ENCODE measurements at regions not wholly inside any gene's neighbourhood (a gene's known extent, or its start where the extent isn't known, plus 50 kb on each side); places are given as distances from the start of the nearest gene placed in this dataset.

DNA sequence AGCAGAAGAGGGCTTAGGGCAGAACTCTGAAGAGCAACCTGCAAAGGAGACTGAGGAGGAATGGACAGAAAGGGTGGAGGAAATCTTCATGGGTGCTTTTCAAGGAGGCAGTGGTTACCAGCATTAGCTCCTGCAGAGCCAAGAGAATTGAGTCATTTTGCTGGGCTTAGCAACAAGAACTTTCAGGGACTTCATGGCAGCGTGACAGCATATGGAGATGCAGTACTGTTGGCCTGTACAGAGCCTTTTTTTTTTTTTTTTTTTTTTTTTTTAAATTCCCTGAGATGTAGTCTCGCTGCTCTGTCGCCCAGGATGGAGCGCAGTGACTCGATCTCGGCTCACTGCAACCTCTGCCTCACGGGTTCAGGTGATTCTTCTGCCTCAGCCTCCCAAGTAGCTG lies 296.0 kb upstream of the DMRT1 start:
- H3K36me3 ChIP-seq, result no peaks in the 10 kb centered on the region
- intact Hi-C loops (cut with DNase I), result no loop called here
- ATAC-seq (peak in 1 of 4 donors; percentile 34), DNase-seq (no peak)
- no peaks in the 10 kb centered on the region for H3K9me3 ChIP-seq
- TF ChIP-seq POLR2A (IDR thresholded peaks at IDR 0.05), result no peak
- TF ChIP-seq, protein P1, sequence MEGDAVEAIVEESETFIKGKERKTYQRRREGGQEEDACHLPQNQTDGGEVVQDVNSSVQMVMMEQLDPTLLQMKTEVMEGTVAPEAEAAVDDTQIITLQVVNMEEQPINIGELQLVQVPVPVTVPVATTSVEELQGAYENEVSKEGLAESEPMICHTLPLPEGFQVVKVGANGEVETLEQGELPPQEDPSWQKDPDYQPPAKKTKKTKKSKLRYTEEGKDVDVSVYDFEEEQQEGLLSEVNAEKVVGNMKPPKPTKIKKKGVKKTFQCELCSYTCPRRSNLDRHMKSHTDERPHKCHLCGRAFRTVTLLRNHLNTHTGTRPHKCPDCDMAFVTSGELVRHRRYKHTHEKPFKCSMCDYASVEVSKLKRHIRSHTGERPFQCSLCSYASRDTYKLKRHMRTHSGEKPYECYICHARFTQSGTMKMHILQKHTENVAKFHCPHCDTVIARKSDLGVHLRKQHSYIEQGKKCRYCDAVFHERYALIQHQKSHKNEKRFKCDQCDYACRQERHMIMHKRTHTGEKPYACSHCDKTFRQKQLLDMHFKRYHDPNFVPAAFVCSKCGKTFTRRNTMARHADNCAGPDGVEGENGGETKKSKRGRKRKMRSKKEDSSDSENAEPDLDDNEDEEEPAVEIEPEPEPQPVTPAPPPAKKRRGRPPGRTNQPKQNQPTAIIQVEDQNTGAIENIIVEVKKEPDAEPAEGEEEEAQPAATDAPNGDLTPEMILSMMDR (IDR thresholded peaks at IDR 0.05), result no peak
- H3K27ac ChIP-seq, result no peak overlapping the region
- H3K4me1 ChIP-seq, result no peaks in the 10 kb centered on the region
- 67% methylated on average over 1 of the region's 7 CpGs for WGBS (ENCODE audit: insufficient coverage, low coverage, low lambda C conversion rate, missing lambda C conversion rate)
- H3K4me3 ChIP-seq, result no peak overlapping the region
- H3K27me3 ChIP-seq, result no peaks in the 10 kb centered on the region

DNA sequence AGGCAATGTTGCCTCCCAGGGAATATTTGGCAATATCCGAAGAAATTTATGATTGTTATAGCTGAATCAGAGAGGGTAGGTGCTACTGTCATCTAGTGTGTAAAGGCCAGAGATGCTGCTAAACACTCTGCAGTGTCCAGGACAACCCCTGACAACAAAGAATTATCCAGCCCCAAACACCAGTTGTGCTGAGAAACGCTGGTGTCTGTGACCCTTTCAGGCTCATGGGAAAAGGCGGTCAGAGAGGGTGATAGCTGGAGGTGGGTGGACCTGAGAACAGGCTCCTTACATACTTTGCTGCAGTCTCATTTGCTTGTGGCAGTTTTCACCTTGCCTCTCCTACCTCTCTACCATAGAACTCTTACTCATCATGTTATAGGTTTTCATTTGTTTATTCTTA lies 295.3 kb upstream of the DMRT1 start:
- WGBS (ENCODE audit: insufficient coverage, low coverage, low lambda C conversion rate, missing lambda C conversion rate), result 25% methylated on average over 1 of the region's 3 CpGs
- TF ChIP-seq, protein P1 (IDR thresholded peaks at IDR 0.05), result no peak
- TF ChIP-seq POLR2A (IDR thresholded peaks at IDR 0.05), result no peak
- Histone ChIP-seq H3K36me3 (no peaks in the 10 kb centered on the region), H3K9me3 (no peaks in the 10 kb centered on the region), H3K27me3 (no peaks in the 10 kb centered on the region), H3K27ac (no peak overlapping the region), H3K4me3 (no peak overlapping the region), H3K4me1 (no peaks in the 10 kb centered on the region)
- intact Hi-C loops (cut with DNase I), result no loop called here
- ATAC-seq (peak in 3 of 4 donors; percentile 18 to 28 (median 24)), DNase-seq (no peak)

DNA sequence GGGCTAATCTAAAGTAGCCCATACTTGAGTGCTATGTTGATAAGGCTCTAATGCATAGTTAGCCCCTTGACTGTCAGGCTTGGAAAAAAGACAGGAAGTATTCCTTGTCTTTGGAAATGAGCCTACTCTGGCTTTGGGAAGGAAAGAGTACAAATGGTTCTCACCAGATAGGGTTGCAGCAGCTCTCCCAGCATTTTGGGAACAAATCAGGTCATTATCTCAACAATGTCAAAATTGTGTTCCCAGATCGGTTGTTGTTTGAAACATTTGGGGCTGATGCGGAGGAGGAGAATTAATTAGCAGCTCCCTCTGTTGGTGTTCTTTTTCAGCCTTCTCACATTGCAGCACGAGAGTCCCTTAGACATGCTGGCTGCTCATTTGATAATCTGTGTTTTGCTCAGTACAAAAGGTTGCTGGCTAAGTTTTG lies 294.7 kb upstream of the DMRT1 start:
- DNase-seq, result no peak
- Histone ChIP-seq H3K36me3 (no peaks in the 10 kb centered on the region), H3K4me3 (no peak overlapping the region), H3K27ac (no peak overlapping the region), H3K9me3 (no peaks in the 10 kb centered on the region), H3K27me3 (no peaks in the 10 kb centered on the region), H3K4me1 (no peaks in the 10 kb centered on the region)
- peak; percentile 69 to 77 (median 76) for ATAC-seq
- TF ChIP-seq POLR2A (IDR thresholded peaks at IDR 0.05), result no peak
- TF ChIP-seq, protein P1 (IDR thresholded peaks at IDR 0.05), result peak; percentile 8 to 49 (median 45)
- intact Hi-C loops (cut with DNase I), result no loop called here
- WGBS (ENCODE audit: insufficient coverage, low coverage, low lambda C conversion rate, missing lambda C conversion rate), result 3% methylated on average over 3 of the region's 3 CpGs

DNA sequence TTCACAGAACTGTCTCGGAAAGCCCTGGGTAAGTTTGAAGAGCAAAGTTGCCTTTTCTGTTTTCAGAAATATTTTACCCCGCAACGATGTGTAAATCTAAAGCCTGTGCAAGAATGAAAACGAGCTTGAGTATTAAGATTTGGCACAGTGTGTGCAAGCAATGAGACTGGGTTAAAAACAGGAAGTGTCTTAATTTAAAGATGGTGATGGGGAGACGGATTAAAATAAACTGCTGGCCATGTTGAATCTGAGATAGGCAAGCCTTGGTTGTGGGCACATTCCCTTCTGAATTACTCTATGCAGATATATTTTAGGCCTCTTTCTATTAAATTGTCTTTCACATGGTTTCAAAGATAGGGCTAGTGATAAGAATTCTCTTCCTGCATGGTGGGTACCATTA lies 294.2 kb upstream of the DMRT1 start:
- no peak for ATAC-seq
- WGBS (ENCODE audit: insufficient coverage, low coverage, low lambda C conversion rate, missing lambda C conversion rate), result 50% methylated on average over 5 of the region's 5 CpGs
- no peaks in the 10 kb centered on the region for H3K4me1 ChIP-seq
- peak overlapping the region in 1 of 3 donors; percentile 0 for H3K27ac ChIP-seq
- H3K9me3 ChIP-seq, result no peaks in the 10 kb centered on the region
- H3K27me3 ChIP-seq, result no peaks in the 10 kb centered on the region
- intact Hi-C loops (cut with DNase I), result no loop called here
- no peak for TF ChIP-seq POLR2A (IDR thresholded peaks at IDR 0.05)
- TF ChIP-seq, protein P1 (IDR thresholded peaks at IDR 0.05), result no peak
- H3K36me3 ChIP-seq, result no peaks in the 10 kb centered on the region
- DNase-seq, result no peak
- no peak overlapping the region for H3K4me3 ChIP-seq

DNA sequence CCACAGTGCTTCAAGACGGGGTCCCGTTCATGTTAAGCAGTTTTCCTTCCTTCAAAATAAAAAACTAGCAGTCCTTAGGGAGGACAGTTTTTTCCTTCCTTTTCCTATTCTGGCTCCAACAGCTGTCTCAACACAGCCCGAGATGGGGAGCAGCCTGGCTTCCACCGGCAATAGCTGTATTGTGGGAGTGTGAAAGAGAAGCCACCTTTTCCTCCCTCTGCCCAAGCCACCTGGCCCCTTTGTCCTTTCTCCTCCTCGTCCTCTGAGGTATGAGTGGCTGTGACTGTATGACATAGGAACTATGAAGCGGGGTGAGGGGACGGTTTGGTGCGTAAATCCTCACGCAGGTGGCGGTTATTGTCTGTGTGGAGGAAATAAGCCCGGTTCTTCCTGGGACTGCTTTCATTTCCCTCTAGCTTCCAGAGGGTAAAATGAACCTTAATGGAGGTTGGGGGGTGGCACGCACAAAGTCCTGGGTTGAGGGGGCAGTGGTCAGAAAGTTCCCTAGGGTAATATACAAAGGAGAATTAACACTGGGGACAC lies 292.0 kb upstream of the DMRT1 start:
- WGBS (ENCODE audit: insufficient coverage, low coverage, low lambda C conversion rate, missing lambda C conversion rate), result 70% methylated on average over 12 of the region's 12 CpGs
- ATAC-seq, result no peak

More for the DNA sequence above, 292.0 kb upstream of the DMRT1 start:
- TF ChIP-seq, protein P1 (IDR thresholded peaks at IDR 0.05), result no peak
- no peak for TF ChIP-seq POLR2A (IDR thresholded peaks at IDR 0.05)
- Histone ChIP-seq H3K27ac (no peak overlapping the region), H3K36me3 (no peaks in the 10 kb centered on the region), H3K9me3 (no peaks in the 10 kb centered on the region), H3K4me3 (no peak overlapping the region), H3K27me3 (peaks cover 0 to 1% of the 10 kb centered on the region in 2 donors), H3K4me1 (no peaks in the 10 kb centered on the region)
- intact Hi-C loops (cut with DNase I), result no loop called here
- DNase-seq, result no peak
